PC-9 (cell line): ENCODE measurements at regions not wholly inside any gene's neighbourhood (a gene's known extent, or its start where the extent isn't known, plus 50 kb on each side); places are given as distances from the start of the nearest gene placed in this dataset.

Experiments
- BruUV-seq: library from RNA; stranded (reverse); fragments of 400-500 nt; replicated peaks from 2 replicates; lab custom pipeline; 2021; lab: Mats Ljungman, UMichigan
- CTCF ChIA-PET: fragments of 300-600 bp; sonication (Branson Sonifier 250); formaldehyde crosslinking; loops from one replicate; lab custom pipeline; 2022; ENCODE audit warnings: antibody characterized with exemption; lab: Charles Lee
- POLR2A ChIA-PET: fragments of 300-600 bp; sonication (Branson Sonifier 250); formaldehyde crosslinking; loops from one replicate; lab custom pipeline; 2022; ENCODE audit warnings: antibody characterized with exemption; ENCODE audit not compliant: unreplicated experiment; lab: Charles Lee
- DNase-seq, 2 experiments: peaks; one replicate each; pipeline versions ENCODE4 v3.0.0 to v3.0.0-alpha.2; 2015 to 2022; ENCODE audit warnings: mixed read lengths in 1 of 2
- H2AFZ ChIP-seq: fragments of 200-600 bp; sonication (generic); 2 replicates; pipeline ENCODE4 v1.8.1; 2017; ENCODE audit warnings: antibody characterized with exemption
- H3F3A ChIP-seq: fragments of 200-600 bp; sonication (generic); 2 replicates; pipeline ENCODE4 v1.8.1; 2017; ENCODE audit warnings: antibody characterized with exemption, mild to moderate bottlenecking, low read depth; ENCODE audit not compliant: insufficient read depth
- H3K27ac ChIP-seq: fragments of 200-600 bp; sonication (generic); 2 replicates; pipeline ENCODE4 v1.6.1; 2016; ENCODE audit warnings: mixed run types
- H3K27me3 ChIP-seq: fragments of 200-600 bp; sonication (generic); 2 replicates; pipeline ENCODE4 v1.6.1; 2016; ENCODE audit warnings: low read depth, mixed run types; ENCODE audit not compliant: insufficient read depth
- H3K36me3 ChIP-seq: fragments of 200-600 bp; sonication (generic); 2 replicates; pipeline ENCODE4 v1.6.1; 2016; ENCODE audit warnings: low read depth, mixed run types
- H3K4me1 ChIP-seq: fragments of 200-600 bp; sonication (generic); replicated peaks from 2 replicates; pipeline ENCODE4 v1.6.1; 2016; ENCODE audit warnings: mixed run types; ENCODE audit not compliant: insufficient read depth
- H3K4me2 ChIP-seq: fragments of 200-600 bp; sonication (generic); 2 replicates; pipeline ENCODE4 v1.6.1; 2017; ENCODE audit warnings: mixed run types
- H3K4me3 ChIP-seq: fragments of 200-600 bp; sonication (generic); 2 replicates; pipeline ENCODE4 v1.6.1; 2016; ENCODE audit warnings: mixed run types
- H3K79me2 ChIP-seq: fragments of 200-600 bp; sonication (generic); 2 replicates; pipeline ENCODE4 v1.6.1; 2017; ENCODE audit warnings: low read depth, mixed run types
- H3K9me2 ChIP-seq: fragments of 200-600 bp; sonication (generic); 2 replicates; pipeline ENCODE4 v1.8.1; 2017; ENCODE audit warnings: mild to moderate bottlenecking; ENCODE audit not compliant: insufficient read depth
- H3K9me3 ChIP-seq: fragments of 200-600 bp; sonication (generic); 2 replicates; pipeline ENCODE4 v1.8.1; 2016; ENCODE audit warnings: low read depth; ENCODE audit not compliant: insufficient read depth
- H4K20me1 ChIP-seq: fragments of 200-600 bp; sonication (generic); 2 replicates; pipeline ENCODE4 v1.8.1; 2017; ENCODE audit not compliant: insufficient read depth
- CTCF ChIP-seq: fragments of 200-600 bp; sonication (generic); conservative IDR thresholded peaks from 2 replicates; pipeline ENCODE4 v1.6.1; 2017; ENCODE audit warnings: mixed run types, antibody characterized with exemption, mild to moderate bottlenecking, moderate library complexity
- EZH2 ChIP-seq: fragments of 200-600 bp; sonication (generic); IDR thresholded peaks from 2 replicates; pipeline ENCODE4 v1.8.0; 2017; ENCODE audit warnings: antibody characterized with exemption, low read depth
- intact Hi-C: fragments of 100-400 bp; cut with micrococcal nuclease; formaldehyde crosslinking; loops from one replicate; pipeline ENCODE4 v1.10.0; 2022; ENCODE audit not compliant: unreplicated experiment

- H3K27ac ChIP-seq = no peak overlapping the region
- no peaks in the 10 kb centered on the region for H3K9me2 ChIP-seq
- intact Hi-C loops = no loop called here
- POLR2A ChIA-PET = no interaction called here
- no peak for TF ChIP-seq EZH2
- TF ChIP-seq CTCF = no peak
- H2AFZ ChIP-seq = no peak overlapping the region
- no peak overlapping the region for H3K4me3 ChIP-seq
- H3K9me3 ChIP-seq = no peaks in the 10 kb centered on the region
- no peak overlapping the region for H3K4me2 ChIP-seq
- no peaks in the 10 kb centered on the region for H3F3A ChIP-seq
- H3K79me2 ChIP-seq = no peaks in the 10 kb centered on the region
- no TSS peak for BruUV-seq
- no peaks in the 10 kb centered on the region for H3K27me3 ChIP-seq
- H4K20me1 ChIP-seq = no peaks in the 10 kb centered on the region
- CTCF ChIA-PET = no interaction called here
- no peaks in the 10 kb centered on the region for H3K4me1 ChIP-seq
- no peaks in the 10 kb centered on the region for H3K36me3 ChIP-seq
- DNase-seq = no peak
These were observed 516.4 kb downstream of the GLRX3 start for GRCh38 chr10:130652544-130652943.

- Histone ChIP-seq H3K4me2 (no peak overlapping the region), H3K79me2 (no peaks in the 10 kb centered on the region), H3K4me1 (no peaks in the 10 kb centered on the region), H4K20me1 (no peaks in the 10 kb centered on the region), H3K9me3 (no peaks in the 10 kb centered on the region), H3F3A (no peaks in the 10 kb centered on the region), H3K36me3 (no peaks in the 10 kb centered on the region), H3K27me3 (no peaks in the 10 kb centered on the region), H3K9me2 (no peaks in the 10 kb centered on the region), H3K4me3 (no peak overlapping the region), H2AFZ (no peak overlapping the region), H3K27ac (no peak overlapping the region)
- no peak for DNase-seq
- intact Hi-C loops = no loop called here
- no peak for TF ChIP-seq CTCF
- TF ChIP-seq EZH2 = no peak
- ChIA-PET POLR2A (no interaction called here), CTCF (no interaction called here)
- no TSS peak for BruUV-seq
These were observed 516.9 kb downstream of the GLRX3 start for GRCh38 chr10:130652964-130653578.

GRCh38 chr10:130654726-130655125 lies 518.5 kb downstream of the GLRX3 start:
- Histone ChIP-seq H2AFZ (no peak overlapping the region), H3K4me1 (no peaks in the 10 kb centered on the region), H4K20me1 (no peaks in the 10 kb centered on the region), H3K27me3 (no peaks in the 10 kb centered on the region), H3K36me3 (no peaks in the 10 kb centered on the region), H3K79me2 (no peaks in the 10 kb centered on the region), H3K9me2 (no peaks in the 10 kb centered on the region), H3K27ac (no peak overlapping the region), H3K4me3 (no peak overlapping the region), H3F3A (no peaks in the 10 kb centered on the region), H3K4me2 (no peak overlapping the region), H3K9me3 (no peaks in the 10 kb centered on the region)
- intact Hi-C loops = no loop called here
- no peak for TF ChIP-seq EZH2
- TF ChIP-seq CTCF = no peak
- no TSS peak for BruUV-seq
- DNase-seq = no peak
- POLR2A ChIA-PET = no interaction called here
- CTCF ChIA-PET = no interaction called here
